Spinal cord (tissue), 9 donors: ENCODE measurements at regions not wholly inside any gene's neighbourhood (a gene's known extent, or its start where the extent isn't known, plus 50 kb on each side); places are given as distances from the start of the nearest gene placed in this dataset.
A peak's percentile ranks its signal among the peaks of the same experiment; 100 is the strongest.
"Not testable (repeated sequence)": the region's sequence is repeated elsewhere in the genome, so short reads cannot be mapped to it uniquely, and the experiment has no call there.

Source experiments
- DNase-seq, 6 donors: peaks; one replicate each; pipeline versions ENCODE4 v3.0.0 to v3.0.0-alpha.2; 2013 to 2015; ENCODE audit warnings: low spot score in 6 of 6, low read depth in 4 of 6
- H3K27ac ChIP-seq: one replicate; pipeline ENCODE4 v1.5.1; 2013; ENCODE audit warnings: low read depth, low read length, control low read depth
- H3K27me3 ChIP-seq: one replicate; pipeline ENCODE4 v1.6.1; 2013; ENCODE audit warnings: low read length; ENCODE audit not compliant: control insufficient read depth, insufficient read depth
- H3K36me3 ChIP-seq: one replicate; pipeline ENCODE4 v1.6.1; 2013; ENCODE audit warnings: low read length; ENCODE audit not compliant: control insufficient read depth, insufficient read depth
- H3K4me1 ChIP-seq: one replicate; pipeline ENCODE4 v1.6.1; 2013; ENCODE audit warnings: low read length; ENCODE audit not compliant: control insufficient read depth, insufficient read depth
- H3K4me3 ChIP-seq: one replicate; pipeline ENCODE4 v1.5.1; 2013; ENCODE audit warnings: low read depth, low read length, control low read depth
- H3K9me3 ChIP-seq: one replicate; pipeline ENCODE4 v1.6.1; 2013; ENCODE audit warnings: low read length; ENCODE audit not compliant: control insufficient read depth, insufficient read depth
- WGBS: methylation state at CpG from one replicate; pipeline ENCODE4 v1.1.5; 2013; ENCODE audit warnings: missing lambda C conversion rate; ENCODE audit not compliant: insufficient coverage; 5-methylcytosine and 5-hydroxymethylcytosine counted together
- donor health status: healthy.

- Histone ChIP-seq H3K4me1 (peaks cover 11% of the 10 kb centered on the region), H3K4me3 (no peak overlapping the region), H3K27ac (no peak overlapping the region), H3K27me3 (peaks cover 2% of the 10 kb centered on the region), H3K9me3 (no peaks in the 10 kb centered on the region), H3K36me3 (no peaks in the 10 kb centered on the region)
- 58% methylated on average over 12 of the region's 14 CpGs for WGBS
- peak in 1 of 6 donors; percentile 42 for DNase-seq
Measured at GRCh38 chr15:31206386-31207181, 105.1 kb upstream of the TRPM1 start.

GRCh38 chr15:31207246-31207645, 105.7 kb upstream of the TRPM1 start:
- Histone ChIP-seq H3K4me1 (peaks cover 11% of the 10 kb centered on the region), H3K27ac (no peak overlapping the region), H3K9me3 (no peaks in the 10 kb centered on the region), H3K36me3 (no peaks in the 10 kb centered on the region), H3K4me3 (no peak overlapping the region), H3K27me3 (no peaks in the 10 kb centered on the region)
- 86% methylated on average over 1 of the region's 2 CpGs for WGBS
- DNase-seq: no peak

- not testable (repeated sequence) for DNase-seq, H3K4me3 ChIP-seq, H3K27me3 ChIP-seq, H3K27ac ChIP-seq, H3K9me3 ChIP-seq, H3K36me3 ChIP-seq, H3K4me1 ChIP-seq
- no CpG with 5 or more reads among the region's 1 CpG for WGBS
Measured at GRCh38 chr15:31207861-31208260, 106.3 kb upstream of the TRPM1 start.

- H3K9me3 ChIP-seq: no peaks in the 10 kb centered on the region
- DNase-seq: no peak
- H3K4me3 ChIP-seq: no peak overlapping the region
- H3K36me3 ChIP-seq: no peaks in the 10 kb centered on the region
- no CpG with 5 or more reads among the region's 3 CpGs for WGBS
- no peak overlapping the region for H3K27ac ChIP-seq
- no peaks in the 10 kb centered on the region for H3K4me1 ChIP-seq
- H3K27me3 ChIP-seq: no peaks in the 10 kb centered on the region
Measured at GRCh38 chr15:31208817-31209216, 107.3 kb upstream of the TRPM1 start.

GRCh38 chr15:31211353-31211752, 109.8 kb upstream of the TRPM1 start:
- no peaks in the 10 kb centered on the region for H3K36me3 ChIP-seq
- H3K4me3 ChIP-seq: no peak overlapping the region
- no peaks in the 10 kb centered on the region for H3K9me3 ChIP-seq
- no peak for DNase-seq
- peaks cover 13% of the 10 kb centered on the region for H3K4me1 ChIP-seq
- WGBS: 96% methylated on average over 2 of the region's 4 CpGs
- no peak overlapping the region for H3K27ac ChIP-seq
- H3K27me3 ChIP-seq: no peaks in the 10 kb centered on the region

GRCh38 chr15:31212326-31213080, 111.0 kb upstream of the TRPM1 start:
- H3K27me3 ChIP-seq: no peaks in the 10 kb centered on the region
- peak in 2 of 6 donors; percentile 42 to 63 for DNase-seq
- 77% methylated on average over 4 of the region's 10 CpGs for WGBS

GRCh38 chr15:31214158-31214863, 112.3 kb upstream of the KLF13 start:
- 87% methylated on average over 8 of the region's 8 CpGs for WGBS
- no peaks in the 10 kb centered on the region for H3K9me3 ChIP-seq
- H3K4me3 ChIP-seq: no peak overlapping the region
- H3K27ac ChIP-seq: no peak overlapping the region
- H3K27me3 ChIP-seq: no peaks in the 10 kb centered on the region
- no peak for DNase-seq
- no peaks in the 10 kb centered on the region for H3K36me3 ChIP-seq
- peaks cover 18% of the 10 kb centered on the region for H3K4me1 ChIP-seq

More at GRCh38 chr15:31212326-31213080, 111.0 kb upstream of the TRPM1 start:
- Histone ChIP-seq H3K27ac (no peak overlapping the region), H3K9me3 (no peaks in the 10 kb centered on the region), H3K36me3 (no peaks in the 10 kb centered on the region), H3K4me3 (no peak overlapping the region), H3K4me1 (peaks cover 18% of the 10 kb centered on the region)

- DNase-seq: peak in 1 of 6 donors; percentile 20
- peaks cover 18% of the 10 kb centered on the region for H3K4me1 ChIP-seq
- H3K27me3 ChIP-seq: no peaks in the 10 kb centered on the region
- no peaks in the 10 kb centered on the region for H3K9me3 ChIP-seq
- 49% methylated on average over 18 of the region's 18 CpGs for WGBS
- H3K27ac ChIP-seq: peak overlapping the region; percentile 25
- H3K4me3 ChIP-seq: no peak overlapping the region
- no peaks in the 10 kb centered on the region for H3K36me3 ChIP-seq
Measured at GRCh38 chr15:31214864-31215489, 111.7 kb upstream of the KLF13 start.

GRCh38 chr15:31215490-31216214, 111.0 kb upstream of the KLF13 start:
- Histone ChIP-seq H3K4me3 (peak overlapping the region; percentile 29), H3K27me3 (no peaks in the 10 kb centered on the region), H3K36me3 (no peaks in the 10 kb centered on the region), H3K4me1 (peaks cover 18% of the 10 kb centered on the region), H3K27ac (peak overlapping the region; percentile 25), H3K9me3 (no peaks in the 10 kb centered on the region)
- under 1% methylated on average over 65 of the region's 75 CpGs for WGBS
- DNase-seq: peak in 2 of 6 donors; percentile 82 to 88
